ENCODE measurements at regions not wholly inside any gene's neighbourhood (a gene's known extent, or its start where the extent isn't known, plus 50 kb on each side); places are given as distances from the start of the nearest gene placed in this dataset.

DNA sequence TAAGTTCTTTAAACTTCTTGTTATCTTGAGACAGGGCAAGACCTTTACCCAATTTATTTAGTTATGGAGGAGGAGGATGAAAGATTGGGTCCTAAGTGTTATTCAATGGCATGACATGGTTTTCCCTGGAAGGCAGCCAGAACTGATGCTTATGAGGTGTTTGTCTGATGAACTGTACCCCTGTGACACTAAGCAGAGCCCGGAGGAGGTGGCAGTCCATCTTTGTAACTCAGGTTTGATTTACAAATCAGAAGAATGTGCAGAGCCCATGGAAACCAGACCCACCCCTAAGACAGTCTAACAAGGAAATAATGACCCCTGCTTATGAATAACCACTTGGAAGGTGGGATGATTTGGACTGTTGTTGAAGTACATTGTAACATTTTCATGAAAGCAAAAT lies 878.6 kb upstream of the NR2F2 start:
- no peak for TF ChIP-seq POLR2A (IDR thresholded peaks at IDR 0.05)
- TF ChIP-seq, protein P1, sequence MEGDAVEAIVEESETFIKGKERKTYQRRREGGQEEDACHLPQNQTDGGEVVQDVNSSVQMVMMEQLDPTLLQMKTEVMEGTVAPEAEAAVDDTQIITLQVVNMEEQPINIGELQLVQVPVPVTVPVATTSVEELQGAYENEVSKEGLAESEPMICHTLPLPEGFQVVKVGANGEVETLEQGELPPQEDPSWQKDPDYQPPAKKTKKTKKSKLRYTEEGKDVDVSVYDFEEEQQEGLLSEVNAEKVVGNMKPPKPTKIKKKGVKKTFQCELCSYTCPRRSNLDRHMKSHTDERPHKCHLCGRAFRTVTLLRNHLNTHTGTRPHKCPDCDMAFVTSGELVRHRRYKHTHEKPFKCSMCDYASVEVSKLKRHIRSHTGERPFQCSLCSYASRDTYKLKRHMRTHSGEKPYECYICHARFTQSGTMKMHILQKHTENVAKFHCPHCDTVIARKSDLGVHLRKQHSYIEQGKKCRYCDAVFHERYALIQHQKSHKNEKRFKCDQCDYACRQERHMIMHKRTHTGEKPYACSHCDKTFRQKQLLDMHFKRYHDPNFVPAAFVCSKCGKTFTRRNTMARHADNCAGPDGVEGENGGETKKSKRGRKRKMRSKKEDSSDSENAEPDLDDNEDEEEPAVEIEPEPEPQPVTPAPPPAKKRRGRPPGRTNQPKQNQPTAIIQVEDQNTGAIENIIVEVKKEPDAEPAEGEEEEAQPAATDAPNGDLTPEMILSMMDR (IDR thresholded peaks at IDR 0.05) = no peak
